GM12891 (cell line): ENCODE measurements at regions not wholly inside any gene's neighbourhood (a gene's known extent, or its start where the extent isn't known, plus 50 kb on each side); places are given as distances from the start of the nearest gene placed in this dataset.
"Not testable (repeated sequence)": the region's sequence is repeated elsewhere in the genome, so short reads cannot be mapped to it uniquely, and the experiment has no call there.

Source experiments
- DNase-seq: peaks from one replicate; pipeline ENCODE4 v3.0.0; 2011; ENCODE audit warnings: low spot score; ENCODE audit not compliant: insufficient read length
- FAIRE-seq: peaks from 2 replicates; lab custom pipeline; 2011; peaks lifted over from hg19 to GRCh38; lab: Jason Lieb, UNC
- PAX5 ChIP-seq: IDR thresholded peaks from 2 replicates; pipeline ENCODE4 v1.6.1; 2011; ENCODE audit warnings: low read length, moderate library complexity, mild to moderate bottlenecking; ENCODE audit not compliant: insufficient read depth, severe bottlenecking
- POLR2A ChIP-seq: IDR thresholded peaks from 2 replicates; pipeline ENCODE4 v1.6.1; 2011; ENCODE audit warnings: low read depth, low read length, control low read depth
- POLR2AphosphoS5 ChIP-seq: IDR thresholded peaks from 2 replicates; pipeline ENCODE4 v1.6.1; 2011; ENCODE audit warnings: low read depth, low read length, control low read depth
- POU2F2 ChIP-seq: IDR thresholded peaks from 2 replicates; pipeline ENCODE4 v1.6.1; 2011; ENCODE audit warnings: low read depth, mild to moderate bottlenecking, control low read depth, low read length, moderate library complexity
- SPI1 ChIP-seq: IDR thresholded peaks from 2 replicates; pipeline ENCODE4 v1.6.1; 2011; ENCODE audit warnings: low read depth, low read length, control low read depth
- TAF1 ChIP-seq: IDR thresholded peaks from 2 replicates; pipeline ENCODE4 v1.6.1; 2011; ENCODE audit warnings: low read depth, low read length, control low read depth

DNA sequence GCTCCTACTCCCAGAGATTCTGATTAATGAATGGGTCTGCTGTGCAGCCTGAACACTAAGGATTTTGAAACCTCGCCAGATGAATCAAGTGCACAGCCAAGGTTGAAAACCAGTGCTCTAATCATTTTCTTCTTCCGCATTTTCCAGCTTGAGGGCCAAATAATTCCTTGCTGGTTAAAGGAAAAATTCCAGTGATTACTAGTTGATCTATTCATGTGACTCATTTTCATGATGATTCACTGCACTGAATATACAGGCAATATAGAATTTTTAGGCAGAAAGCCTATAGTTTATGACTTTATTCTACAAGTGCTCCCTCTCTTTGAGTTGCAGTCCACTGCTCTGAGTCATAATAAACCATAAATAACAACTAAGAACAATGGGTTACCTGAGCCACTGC, 80.6 kb upstream of the PROKR2 start:
- no peak for FAIRE-seq
- TF ChIP-seq SPI1, result no peak

DNA sequence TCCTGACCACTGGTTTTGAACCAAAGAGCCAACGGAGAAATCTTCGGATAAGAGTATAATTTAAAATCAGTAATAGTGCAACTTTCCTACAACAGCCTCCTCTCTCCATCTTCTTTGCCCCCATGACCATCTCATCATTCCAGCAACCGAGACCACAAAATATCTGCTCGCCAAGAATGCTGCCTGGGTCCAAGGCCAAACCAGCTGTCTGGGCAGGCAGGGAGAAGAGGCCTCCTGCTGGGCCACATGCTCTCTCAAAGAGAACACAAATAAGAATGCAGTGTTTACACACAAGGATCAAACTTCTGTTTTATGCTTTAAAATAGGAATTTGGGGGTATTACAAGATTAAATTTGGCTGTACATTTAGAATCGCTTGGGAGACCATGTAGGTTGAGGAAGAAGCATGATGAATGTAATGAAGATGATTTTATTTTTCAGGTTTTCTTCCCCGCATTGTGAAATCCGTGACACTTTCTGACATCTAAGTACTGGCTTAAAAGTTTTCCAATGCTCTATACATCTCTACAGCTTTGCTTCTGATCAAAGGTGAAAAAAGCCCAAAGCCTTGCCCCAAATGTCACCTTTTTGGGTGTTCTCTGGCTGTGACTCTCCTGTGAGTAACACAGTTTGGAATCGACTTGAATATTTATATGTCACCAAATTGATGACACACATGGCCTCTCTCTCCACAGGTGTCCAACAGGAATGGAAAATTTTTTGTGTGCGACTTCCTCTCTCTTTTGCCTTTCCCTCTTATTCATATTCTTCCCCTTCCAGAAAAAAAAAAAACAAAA, 79.4 kb upstream of the PROKR2 start:
- FAIRE-seq (no peak), DNase-seq (no peak)
- TF ChIP-seq PAX5 (no peak), SPI1 (no peak), POU2F2 (no peak), POLR2A (no peak), POLR2AphosphoS5 (no peak), TAF1 (no peak)

More for the DNA sequence above, 80.6 kb upstream of the PROKR2 start:
- DNase-seq, result no peak

DNA sequence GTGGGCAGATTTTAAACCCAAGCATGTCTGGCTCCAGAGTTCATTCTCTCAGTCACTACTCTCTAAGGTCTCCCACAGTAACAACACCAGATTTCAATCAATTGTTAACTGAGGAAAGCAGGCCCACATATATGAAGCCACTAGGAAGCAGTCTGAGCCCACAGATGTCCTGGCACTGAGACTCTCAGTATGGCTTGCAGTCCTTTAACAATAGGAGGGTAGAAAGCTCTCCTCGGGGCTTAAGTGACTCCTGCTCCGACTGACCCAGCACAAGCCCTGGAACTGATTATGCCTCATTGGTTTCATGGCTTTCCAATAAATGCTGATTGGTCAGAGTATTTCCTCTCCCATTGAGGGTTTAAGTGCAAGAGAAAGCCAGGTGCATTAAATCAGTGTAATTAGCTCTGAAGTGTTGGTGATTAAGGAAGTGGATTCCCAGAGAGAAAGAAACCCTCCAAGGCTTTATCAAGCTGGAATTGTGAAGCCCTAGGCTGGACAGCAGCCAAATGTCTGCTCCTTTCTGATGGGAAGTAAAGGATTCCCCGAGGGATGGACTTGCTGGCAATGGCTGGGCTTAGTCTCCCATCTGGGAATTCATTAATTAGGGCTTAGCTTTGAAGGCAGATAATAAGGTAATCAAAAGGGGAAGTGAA, 76.6 kb upstream of the PROKR2 start:
- DNase-seq, result no peak
- no peak for TF ChIP-seq POU2F2
- peak; percentile 32; the same call in 1 of the 2 replicates for TF ChIP-seq SPI1
- TF ChIP-seq PAX5, result no peak
- no peak for FAIRE-seq

DNA sequence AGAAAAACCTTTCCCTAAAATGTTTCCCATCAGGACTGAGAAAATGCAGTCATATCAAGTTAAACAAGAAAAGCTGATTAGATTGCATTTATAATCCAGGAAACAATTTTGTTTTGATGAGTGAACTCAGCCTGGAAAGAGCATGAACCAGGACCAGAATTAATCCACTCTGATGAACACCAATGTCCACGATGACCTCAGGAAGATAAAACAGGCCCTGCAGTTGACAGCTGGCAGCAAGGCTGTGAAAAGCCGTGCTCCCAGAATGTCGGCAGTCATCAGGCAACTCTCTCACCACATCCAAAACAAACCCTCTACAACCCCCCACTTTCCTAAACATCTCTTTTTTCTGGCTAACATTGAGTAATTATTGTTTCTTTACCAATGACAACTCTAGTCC, 74.0 kb upstream of the PROKR2 start:
- DNase-seq (no peak), FAIRE-seq (no peak)
- TF ChIP-seq PAX5 (no peak), SPI1 (no peak), POLR2AphosphoS5 (no peak), TAF1 (no peak), POLR2A (no peak), POU2F2 (no peak)

DNA sequence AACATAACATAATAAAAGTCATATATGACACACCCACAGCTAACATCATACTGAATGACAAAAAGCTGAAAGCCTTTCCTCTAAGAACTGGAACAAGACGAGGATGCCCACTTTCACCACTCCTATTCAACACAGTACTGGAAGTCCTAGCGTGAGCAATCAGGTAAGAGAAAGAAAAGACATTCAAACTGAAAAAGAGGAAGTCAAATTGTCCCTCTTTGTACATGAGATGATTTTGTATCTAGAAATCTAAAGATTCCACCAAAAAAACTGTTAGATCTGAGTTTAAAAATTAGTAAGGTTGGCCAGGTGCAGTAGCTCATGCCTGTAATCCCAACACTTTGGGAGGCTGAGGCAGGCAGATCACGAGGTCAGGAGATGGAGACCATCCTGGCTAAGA, 70.1 kb upstream of the PROKR2 start:
- not testable (repeated sequence) for DNase-seq, FAIRE-seq
- TF ChIP-seq SPI1, result peak; percentile 53

DNA sequence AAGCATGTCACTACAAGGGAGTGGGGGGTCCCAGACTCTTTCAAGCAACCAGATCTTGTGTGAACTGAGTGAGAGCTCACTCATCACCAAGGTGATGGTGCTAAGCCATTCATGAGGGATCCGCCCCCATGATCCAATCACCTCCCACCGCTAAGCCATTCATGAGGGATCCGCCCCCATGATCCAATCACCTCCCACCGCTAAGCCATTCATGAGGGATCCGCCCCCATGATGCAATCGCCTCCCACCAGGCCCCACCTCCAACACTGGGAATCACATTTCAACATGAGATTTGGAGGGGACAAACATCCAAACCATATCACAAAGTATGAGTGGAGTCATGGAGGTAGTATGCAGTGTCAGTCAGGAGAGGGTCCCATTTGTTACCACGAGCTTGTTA, 64.8 kb upstream of the PROKR2 start:
- not testable (repeated sequence) for DNase-seq, FAIRE-seq

DNA sequence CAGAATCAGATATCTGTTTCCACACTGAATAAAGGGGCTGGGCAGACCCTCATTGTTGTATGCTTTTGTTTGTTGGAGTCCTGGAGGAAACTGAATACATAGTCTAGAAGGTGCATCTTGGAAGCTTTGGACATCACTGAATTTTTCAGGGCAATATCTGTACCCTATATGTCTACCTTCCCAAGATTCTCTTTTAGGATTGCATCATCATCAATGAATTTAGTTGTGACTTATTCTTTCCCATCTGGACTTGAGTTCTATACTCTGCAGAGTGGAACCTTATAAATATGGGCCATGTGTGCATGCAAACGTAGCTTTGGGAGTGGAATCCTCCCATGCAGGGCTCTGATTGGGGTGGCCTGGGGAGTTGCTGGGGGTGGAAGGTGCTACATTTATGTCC, 60.7 kb upstream of the PROKR2 start:
- FAIRE-seq (no peak), DNase-seq (no peak)
- TF ChIP-seq POLR2A, result no peak
- TF ChIP-seq TAF1, result no peak
- TF ChIP-seq PAX5, result no peak

DNA sequence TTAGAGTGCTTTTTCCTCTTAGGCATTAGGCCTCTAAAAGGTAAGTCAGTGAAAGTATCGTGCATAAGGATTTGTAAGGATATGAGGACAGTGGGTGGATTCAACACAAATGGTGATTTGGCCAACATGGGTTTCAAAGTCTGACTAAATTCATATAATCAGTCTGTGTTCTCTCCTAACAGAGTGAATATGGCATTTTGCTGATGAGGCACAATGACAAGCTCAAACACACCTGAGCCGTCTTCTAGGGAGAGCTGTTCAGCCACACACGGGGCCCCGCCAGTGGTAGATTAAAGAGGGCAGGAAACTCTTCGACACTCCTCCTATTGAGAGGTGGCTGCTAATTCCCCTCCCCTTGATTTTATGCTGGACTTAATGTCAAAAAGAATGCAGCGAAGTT, 59.5 kb upstream of the PROKR2 start:
- DNase-seq (no peak), FAIRE-seq (no peak)
- TF ChIP-seq POLR2A (no peak), SPI1 (no peak), PAX5 (no peak), POU2F2 (no peak), POLR2AphosphoS5 (no peak), TAF1 (no peak)

DNA sequence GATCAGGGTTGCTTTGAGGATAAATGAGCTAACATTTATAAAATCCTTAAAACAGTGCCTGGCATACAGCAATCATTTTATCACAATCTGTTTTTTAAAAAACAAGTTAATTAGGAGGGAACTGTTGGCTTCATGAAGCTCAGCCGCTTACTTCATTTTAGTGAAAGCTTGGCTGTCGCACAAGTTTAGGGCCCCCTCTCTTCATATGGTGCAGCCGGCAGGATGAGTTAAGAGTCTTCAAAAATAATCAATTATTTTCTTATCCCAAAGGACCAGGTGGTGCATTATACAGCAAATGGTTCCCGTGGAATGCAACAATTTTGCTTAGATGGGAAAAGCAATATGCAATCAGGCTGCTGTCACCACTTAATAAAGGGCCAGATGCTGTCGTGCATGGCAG, 57.4 kb upstream of the PROKR2 start:
- no peak for FAIRE-seq
- DNase-seq, result no peak
- TF ChIP-seq POU2F2 (no peak), PAX5 (no peak), SPI1 (no peak)

DNA sequence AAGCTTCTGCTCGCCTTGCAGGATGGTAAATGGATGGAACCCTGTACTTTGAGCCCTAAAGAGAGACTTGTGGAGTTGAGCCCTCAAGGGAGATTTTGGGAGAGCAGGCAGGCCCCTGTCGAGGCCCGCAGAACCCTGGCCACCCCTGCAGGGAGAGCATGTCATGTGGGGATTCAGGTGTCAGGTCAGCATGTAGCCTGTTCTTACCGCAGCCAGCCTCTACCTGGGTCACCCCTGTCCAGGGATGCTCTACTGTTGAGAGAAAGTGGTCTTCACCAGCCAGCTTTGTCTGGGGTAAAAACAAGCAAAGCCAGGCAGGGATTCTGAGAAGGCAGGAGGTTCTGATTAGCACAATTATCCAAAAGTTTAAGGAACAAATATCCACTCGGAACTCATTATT, 55.6 kb upstream of the PROKR2 start:
- TF ChIP-seq POLR2AphosphoS5 (no peak), PAX5 (no peak), SPI1 (no peak)
- FAIRE-seq (no peak), DNase-seq (no peak)

DNA sequence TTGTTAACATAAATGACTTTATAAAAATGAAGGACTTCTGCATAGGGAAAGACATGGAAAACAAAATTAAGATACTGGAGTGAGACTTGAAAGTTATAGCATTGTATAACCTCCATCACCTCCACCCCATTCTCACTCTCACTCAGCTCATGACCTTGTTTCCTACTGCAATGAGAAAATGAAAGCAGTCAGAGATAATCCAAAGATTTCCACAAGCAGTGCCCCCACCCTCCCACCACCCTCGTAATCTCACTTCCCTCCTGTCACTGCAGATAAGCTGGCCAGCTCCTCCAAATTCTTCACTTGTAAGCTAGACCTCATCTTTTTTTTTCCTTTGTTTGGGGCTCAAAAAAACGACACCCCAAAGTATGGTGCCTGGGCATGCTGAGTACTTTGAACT, 52.9 kb upstream of the PROKR2 start:
- DNase-seq (no peak), FAIRE-seq (no peak)
- TF ChIP-seq TAF1 (no peak), SPI1 (peak; percentile 45), PAX5 (no peak), POLR2AphosphoS5 (no peak), POLR2A (no peak), POU2F2 (no peak)
